WTC11 (cell line): ENCODE measurements at regions not wholly inside any gene's neighbourhood (a gene's known extent, or its start where the extent isn't known, plus 50 kb on each side); places are given as distances from the start of the nearest gene placed in this dataset.

ENCODE experiments used
- ATAC-seq: fragments of 200-7000 bp; cut with Tn5 transposase; 2 replicates; pipeline ENCODE4 v1.10.0; 2021; ENCODE audit warnings: mild to moderate bottlenecking, moderate library complexity
- CTCF ChIA-PET: fragments of 300-600 bp; sonication (Branson Sonifier 250); formaldehyde crosslinking; loops from one replicate; lab custom pipeline; 2021; ENCODE audit warnings: antibody characterized with exemption; lab: Charles Lee
- POLR2A ChIA-PET: fragments of 350-600 bp; sonication (Branson Sonifier 250); formaldehyde crosslinking; loops from one replicate; lab custom pipeline; 2021; ENCODE audit warnings: antibody characterized with exemption; lab: Charles Lee
- DNase-seq: peaks from one replicate; pipeline ENCODE4 v3.0.0; 2021; ENCODE audit warnings: low spot score
- H3K27ac Mint-ChIP-seq: 2 replicates; pipeline ENCODE4 v1.8.0; 2021; ENCODE audit warnings: mixed read lengths
- H3K27me3 Mint-ChIP-seq: 2 replicates; pipeline ENCODE4 v1.8.0; 2021; ENCODE audit warnings: low read depth, mild to moderate bottlenecking, moderate library complexity, mixed read lengths
- H3K36me3 Mint-ChIP-seq: 2 replicates; pipeline ENCODE4 v1.8.0; 2021; ENCODE audit warnings: mixed read lengths
- H3K4me1 Mint-ChIP-seq: 2 replicates; pipeline ENCODE4 v1.8.0; 2022; ENCODE audit warnings: mixed read lengths
- H3K4me3 Mint-ChIP-seq: 2 replicates; pipeline ENCODE4 v1.8.0; 2021; ENCODE audit warnings: mild to moderate bottlenecking, moderate library complexity, mixed read lengths
- H3K9me3 Mint-ChIP-seq: 2 replicates; pipeline ENCODE4 v1.8.0; 2021; ENCODE audit warnings: mixed read lengths
- ERG ChIP-seq: fragments of 250-450 bp; sonication (Bioruptor Pico); IDR thresholded peaks from 2 replicates; pipeline ENCODE4 v1.8.0; 2021; ENCODE audit warnings: mild to moderate bottlenecking
- FOXP1 ChIP-seq: sonication (generic); formaldehyde crosslinking; IDR thresholded peaks from 2 replicates; pipeline ENCODE4 v1.8.0; 2022; ENCODE audit warnings: missing genetic modification reagents, mild to moderate bottlenecking, moderate library complexity, borderline replicate concordance
- KAT7 ChIP-seq: sonication (generic); formaldehyde crosslinking; IDR thresholded peaks from 2 replicates; pipeline ENCODE4 v1.8.1; 2023; ENCODE audit warnings: missing genetic modification reagents, mild to moderate bottlenecking, borderline replicate concordance
- MAX ChIP-seq: sonication (generic); formaldehyde crosslinking; IDR thresholded peaks from 2 replicates; pipeline ENCODE4 v1.8.0; 2022; ENCODE audit warnings: mild to moderate bottlenecking, missing genetic modification reagents
- MYBL2 ChIP-seq: sonication (generic); formaldehyde crosslinking; IDR thresholded peaks from 2 replicates; pipeline ENCODE4 v1.8.1; 2023; ENCODE audit warnings: mild to moderate bottlenecking, moderate library complexity, missing genetic modification reagents
- OVOL2 ChIP-seq: fragments of 250-450 bp; sonication (Bioruptor Pico); IDR thresholded peaks from 2 replicates; pipeline ENCODE4 v1.9.0; 2021; ENCODE audit warnings: mild to moderate bottlenecking, borderline replicate concordance
- RORB ChIP-seq: fragments of 250-450 bp; sonication (Bioruptor Pico); IDR thresholded peaks from 2 replicates; pipeline ENCODE4 v1.9.0; 2021; ENCODE audit warnings: mild to moderate bottlenecking
- SMAD3 ChIP-seq: sonication (generic); formaldehyde crosslinking; IDR thresholded peaks from 2 replicates; pipeline ENCODE4 v1.8.0; 2022; ENCODE audit warnings: missing genetic modification reagents, mild to moderate bottlenecking, borderline replicate concordance
- TEAD1 ChIP-seq: sonication (generic); formaldehyde crosslinking; IDR thresholded peaks from 2 replicates; pipeline ENCODE4 v1.8.0; 2022; ENCODE audit warnings: mild to moderate bottlenecking, missing genetic modification reagents
- TP53 ChIP-seq: sonication (generic); formaldehyde crosslinking; IDR thresholded peaks from 2 replicates; pipeline ENCODE4 v1.8.1; 2023; ENCODE audit warnings: mild to moderate bottlenecking, missing genetic modification reagents
- ZNF263 ChIP-seq: sonication (generic); formaldehyde crosslinking; IDR thresholded peaks from 2 replicates; pipeline ENCODE4 v1.8.1; 2022; ENCODE audit warnings: low read depth, mild to moderate bottlenecking, moderate library complexity, missing genetic modification reagents
- ZNF317 ChIP-seq: sonication (generic); formaldehyde crosslinking; IDR thresholded peaks from 2 replicates; pipeline ENCODE4 v1.8.1; 2023; ENCODE audit warnings: low read depth, mild to moderate bottlenecking, moderate library complexity, missing genetic modification reagents, borderline replicate concordance
- ZNF416 ChIP-seq: fragments of 250-450 bp; sonication (Bioruptor Pico); IDR thresholded peaks from 2 replicates; pipeline ENCODE4 v1.9.0; 2021; ENCODE audit warnings: mild to moderate bottlenecking, inconsistent platforms
- TF ChIP-seq, protein P1 (sequence below): sonication (generic); formaldehyde crosslinking; IDR thresholded peaks from 2 replicates; pipeline ENCODE4 v1.8.1; 2022; ENCODE audit warnings: low read depth, mild to moderate bottlenecking, moderate library complexity, missing genetic modification reagents, borderline replicate concordance
- TF ChIP-seq, protein P2 (sequence below): sonication (generic); formaldehyde crosslinking; IDR thresholded peaks from 2 replicates; pipeline ENCODE4 v1.8.0; 2022; ENCODE audit warnings: mild to moderate bottlenecking, missing genetic modification reagents
- TF ChIP-seq, protein P3 (sequence below): sonication (generic); formaldehyde crosslinking; IDR thresholded peaks from 2 replicates; pipeline ENCODE4 v1.8.1; 2023; ENCODE audit warnings: mild to moderate bottlenecking, missing genetic modification reagents
- TF ChIP-seq, protein P4 (sequence below): fragments of 250-450 bp; sonication (Bioruptor Pico); IDR thresholded peaks from 2 replicates; pipeline ENCODE4 v1.9.0; 2021; ENCODE audit warnings: mild to moderate bottlenecking, borderline replicate concordance
- TF ChIP-seq, protein P5 (sequence below): sonication (generic); formaldehyde crosslinking; IDR thresholded peaks from 2 replicates; pipeline ENCODE4 v1.8.1; 2022; ENCODE audit warnings: mild to moderate bottlenecking, missing genetic modification reagents, moderate library complexity, borderline replicate concordance

DNA sequence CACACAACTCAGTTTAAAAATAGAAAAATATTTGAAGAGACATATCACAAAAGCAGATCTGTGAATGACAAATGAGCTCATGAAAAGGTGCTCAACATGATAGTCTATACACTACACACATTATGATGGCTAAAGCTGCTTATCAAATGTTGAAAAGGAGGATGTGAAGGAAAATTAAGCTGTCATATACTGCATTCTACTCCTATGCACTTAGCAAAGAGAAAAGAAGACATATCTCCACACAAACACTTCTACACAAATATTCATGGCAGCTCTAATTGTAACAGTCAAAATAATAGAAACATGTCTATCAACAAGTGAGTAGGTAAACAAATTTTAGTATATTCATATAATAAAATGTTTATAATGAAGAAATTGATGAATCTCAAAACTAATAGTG is 540.5 kb downstream of the PLOD2 start:
- H3K9me3 Mint-ChIP-seq = peaks cover 18% of the 10 kb centered on the region
- ATAC-seq (no peak), DNase-seq (no peak)
- POLR2A ChIA-PET = no interaction called here
- no peaks in the 10 kb centered on the region for H3K4me1 Mint-ChIP-seq
- H3K4me3 Mint-ChIP-seq = no peak overlapping the region
- no peaks in the 10 kb centered on the region for H3K36me3 Mint-ChIP-seq
- CTCF ChIA-PET = no interaction called here
- no peaks in the 10 kb centered on the region for H3K27me3 Mint-ChIP-seq
- no peak overlapping the region for H3K27ac Mint-ChIP-seq
- TF ChIP-seq KAT7 (CRISPR knock-in tag) = no peak

DNA sequence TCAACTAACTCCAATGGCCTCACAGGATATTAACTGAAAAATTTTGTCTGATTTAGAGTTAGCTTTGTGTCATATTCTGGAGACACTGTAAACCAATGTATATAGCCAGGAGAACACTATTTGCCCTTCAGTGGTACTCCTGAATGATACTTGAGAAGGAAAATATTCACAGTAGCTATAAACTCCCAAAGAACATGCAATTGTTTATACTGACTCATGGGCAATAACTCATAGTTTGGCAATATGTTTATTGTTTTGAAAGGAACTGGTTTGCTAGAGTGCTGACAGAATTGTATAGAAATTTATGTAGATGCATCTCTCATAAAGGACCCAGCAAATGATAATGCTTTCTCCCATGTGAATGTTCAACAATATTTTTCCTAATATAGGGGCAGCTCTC is 537.6 kb downstream of the PLOD2 start:
- ATAC-seq (no peak), DNase-seq (no peak)
- no peaks in the 10 kb centered on the region for H3K36me3 Mint-ChIP-seq
- peaks cover 7% of the 10 kb centered on the region for H3K4me1 Mint-ChIP-seq
- H3K4me3 Mint-ChIP-seq = no peak overlapping the region
- ChIA-PET CTCF (no interaction called here), POLR2A (no interaction called here)
- H3K9me3 Mint-ChIP-seq = no peaks in the 10 kb centered on the region
- TF ChIP-seq, protein P1, sequence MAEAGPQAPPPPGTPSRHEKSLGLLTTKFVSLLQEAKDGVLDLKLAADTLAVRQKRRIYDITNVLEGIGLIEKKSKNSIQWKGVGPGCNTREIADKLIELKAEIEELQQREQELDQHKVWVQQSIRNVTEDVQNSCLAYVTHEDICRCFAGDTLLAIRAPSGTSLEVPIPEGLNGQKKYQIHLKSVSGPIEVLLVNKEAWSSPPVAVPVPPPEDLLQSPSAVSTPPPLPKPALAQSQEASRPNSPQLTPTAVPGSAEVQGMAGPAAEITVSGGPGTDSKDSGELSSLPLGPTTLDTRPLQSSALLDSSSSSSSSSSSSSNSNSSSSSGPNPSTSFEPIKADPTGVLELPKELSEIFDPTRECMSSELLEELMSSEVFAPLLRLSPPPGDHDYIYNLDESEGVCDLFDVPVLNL (CRISPR knock-in tag) = no peak
- TF ChIP-seq, protein P2, sequence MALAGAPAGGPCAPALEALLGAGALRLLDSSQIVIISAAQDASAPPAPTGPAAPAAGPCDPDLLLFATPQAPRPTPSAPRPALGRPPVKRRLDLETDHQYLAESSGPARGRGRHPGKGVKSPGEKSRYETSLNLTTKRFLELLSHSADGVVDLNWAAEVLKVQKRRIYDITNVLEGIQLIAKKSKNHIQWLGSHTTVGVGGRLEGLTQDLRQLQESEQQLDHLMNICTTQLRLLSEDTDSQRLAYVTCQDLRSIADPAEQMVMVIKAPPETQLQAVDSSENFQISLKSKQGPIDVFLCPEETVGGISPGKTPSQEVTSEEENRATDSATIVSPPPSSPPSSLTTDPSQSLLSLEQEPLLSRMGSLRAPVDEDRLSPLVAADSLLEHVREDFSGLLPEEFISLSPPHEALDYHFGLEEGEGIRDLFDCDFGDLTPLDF = no peak
- TF ChIP-seq, protein P3, sequence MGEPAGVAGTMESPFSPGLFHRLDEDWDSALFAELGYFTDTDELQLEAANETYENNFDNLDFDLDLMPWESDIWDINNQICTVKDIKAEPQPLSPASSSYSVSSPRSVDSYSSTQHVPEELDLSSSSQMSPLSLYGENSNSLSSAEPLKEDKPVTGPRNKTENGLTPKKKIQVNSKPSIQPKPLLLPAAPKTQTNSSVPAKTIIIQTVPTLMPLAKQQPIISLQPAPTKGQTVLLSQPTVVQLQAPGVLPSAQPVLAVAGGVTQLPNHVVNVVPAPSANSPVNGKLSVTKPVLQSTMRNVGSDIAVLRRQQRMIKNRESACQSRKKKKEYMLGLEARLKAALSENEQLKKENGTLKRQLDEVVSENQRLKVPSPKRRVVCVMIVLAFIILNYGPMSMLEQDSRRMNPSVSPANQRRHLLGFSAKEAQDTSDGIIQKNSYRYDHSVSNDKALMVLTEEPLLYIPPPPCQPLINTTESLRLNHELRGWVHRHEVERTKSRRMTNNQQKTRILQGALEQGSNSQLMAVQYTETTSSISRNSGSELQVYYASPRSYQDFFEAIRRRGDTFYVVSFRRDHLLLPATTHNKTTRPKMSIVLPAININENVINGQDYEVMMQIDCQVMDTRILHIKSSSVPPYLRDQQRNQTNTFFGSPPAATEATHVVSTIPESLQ (CRISPR knock-in tag) = no peak
- no peak for TF ChIP-seq TEAD1 (CRISPR knock-in tag)
- no peak for TF ChIP-seq MYBL2 (CRISPR knock-in tag)
- TF ChIP-seq, protein P4, sequence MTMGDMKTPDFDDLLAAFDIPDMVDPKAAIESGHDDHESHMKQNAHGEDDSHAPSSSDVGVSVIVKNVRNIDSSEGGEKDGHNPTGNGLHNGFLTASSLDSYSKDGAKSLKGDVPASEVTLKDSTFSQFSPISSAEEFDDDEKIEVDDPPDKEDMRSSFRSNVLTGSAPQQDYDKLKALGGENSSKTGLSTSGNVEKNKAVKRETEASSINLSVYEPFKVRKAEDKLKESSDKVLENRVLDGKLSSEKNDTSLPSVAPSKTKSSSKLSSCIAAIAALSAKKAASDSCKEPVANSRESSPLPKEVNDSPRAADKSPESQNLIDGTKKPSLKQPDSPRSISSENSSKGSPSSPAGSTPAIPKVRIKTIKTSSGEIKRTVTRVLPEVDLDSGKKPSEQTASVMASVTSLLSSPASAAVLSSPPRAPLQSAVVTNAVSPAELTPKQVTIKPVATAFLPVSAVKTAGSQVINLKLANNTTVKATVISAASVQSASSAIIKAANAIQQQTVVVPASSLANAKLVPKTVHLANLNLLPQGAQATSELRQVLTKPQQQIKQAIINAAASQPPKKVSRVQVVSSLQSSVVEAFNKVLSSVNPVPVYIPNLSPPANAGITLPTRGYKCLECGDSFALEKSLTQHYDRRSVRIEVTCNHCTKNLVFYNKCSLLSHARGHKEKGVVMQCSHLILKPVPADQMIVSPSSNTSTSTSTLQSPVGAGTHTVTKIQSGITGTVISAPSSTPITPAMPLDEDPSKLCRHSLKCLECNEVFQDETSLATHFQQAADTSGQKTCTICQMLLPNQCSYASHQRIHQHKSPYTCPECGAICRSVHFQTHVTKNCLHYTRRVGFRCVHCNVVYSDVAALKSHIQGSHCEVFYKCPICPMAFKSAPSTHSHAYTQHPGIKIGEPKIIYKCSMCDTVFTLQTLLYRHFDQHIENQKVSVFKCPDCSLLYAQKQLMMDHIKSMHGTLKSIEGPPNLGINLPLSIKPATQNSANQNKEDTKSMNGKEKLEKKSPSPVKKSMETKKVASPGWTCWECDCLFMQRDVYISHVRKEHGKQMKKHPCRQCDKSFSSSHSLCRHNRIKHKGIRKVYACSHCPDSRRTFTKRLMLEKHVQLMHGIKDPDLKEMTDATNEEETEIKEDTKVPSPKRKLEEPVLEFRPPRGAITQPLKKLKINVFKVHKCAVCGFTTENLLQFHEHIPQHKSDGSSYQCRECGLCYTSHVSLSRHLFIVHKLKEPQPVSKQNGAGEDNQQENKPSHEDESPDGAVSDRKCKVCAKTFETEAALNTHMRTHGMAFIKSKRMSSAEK (CRISPR knock-in tag) = no peak
- no peak for TF ChIP-seq KAT7 (CRISPR knock-in tag)
- no peak overlapping the region; the same call in 1 of the 2 replicates for H3K27ac Mint-ChIP-seq
- H3K27me3 Mint-ChIP-seq = no peaks in the 10 kb centered on the region

DNA sequence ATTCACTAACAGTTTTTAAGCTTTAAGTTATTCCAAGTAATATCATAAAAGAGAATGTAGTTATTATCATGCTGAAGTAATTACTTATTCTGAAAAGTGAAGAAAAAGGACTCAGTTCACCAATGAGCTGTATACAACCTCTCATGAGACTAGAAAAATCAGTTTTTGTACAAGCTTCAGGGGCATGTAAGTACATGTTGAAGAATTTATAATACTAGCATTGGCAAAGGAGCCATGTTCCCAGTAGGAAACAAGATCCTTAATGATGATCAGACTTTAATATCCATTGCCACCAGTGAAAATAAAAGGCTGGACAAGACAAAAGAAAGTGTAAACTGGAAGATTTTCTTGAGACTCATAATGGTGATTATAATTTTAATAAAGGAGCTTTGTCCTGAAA is 532.8 kb downstream of the PLOD2 start:
- CTCF ChIA-PET = no interaction called here
- POLR2A ChIA-PET = no interaction called here
- Mint-ChIP-seq H3K4me3 (no peak overlapping the region), H3K27ac (no peak overlapping the region), H3K27me3 (no peaks in the 10 kb centered on the region), H3K4me1 (peaks cover 7% of the 10 kb centered on the region), H3K36me3 (peaks cover 20% of the 10 kb centered on the region)
- DNase-seq (no peak), ATAC-seq (no peak)
- no peak for TF ChIP-seq SMAD3
- no peak for TF ChIP-seq MAX
- no peak for TF ChIP-seq TP53 (CRISPR knock-in tag)
- no peak for TF ChIP-seq ZNF317 (CRISPR knock-in tag)
- TF ChIP-seq ZNF263 (CRISPR knock-in tag) = no peak
- no peak for TF ChIP-seq RORB (CRISPR knock-in tag)
- TF ChIP-seq, protein P5, sequence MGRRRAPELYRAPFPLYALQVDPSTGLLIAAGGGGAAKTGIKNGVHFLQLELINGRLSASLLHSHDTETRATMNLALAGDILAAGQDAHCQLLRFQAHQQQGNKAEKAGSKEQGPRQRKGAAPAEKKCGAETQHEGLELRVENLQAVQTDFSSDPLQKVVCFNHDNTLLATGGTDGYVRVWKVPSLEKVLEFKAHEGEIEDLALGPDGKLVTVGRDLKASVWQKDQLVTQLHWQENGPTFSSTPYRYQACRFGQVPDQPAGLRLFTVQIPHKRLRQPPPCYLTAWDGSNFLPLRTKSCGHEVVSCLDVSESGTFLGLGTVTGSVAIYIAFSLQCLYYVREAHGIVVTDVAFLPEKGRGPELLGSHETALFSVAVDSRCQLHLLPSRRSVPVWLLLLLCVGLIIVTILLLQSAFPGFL = no peak
- no peak for TF ChIP-seq OVOL2 (CRISPR knock-in tag)
- no peak for TF ChIP-seq ZNF416 (CRISPR knock-in tag)
- no peak for TF ChIP-seq FOXP1 (CRISPR knock-in tag)
- no peak for TF ChIP-seq ERG (CRISPR knock-in tag)
- TF ChIP-seq, all 79 proteins: peak for 0
- peaks cover 21% of the 10 kb centered on the region for H3K9me3 Mint-ChIP-seq
